SU-DHL-6 (cell line): ENCODE measurements at regions not wholly inside any gene's neighbourhood (a gene's known extent, or its start where the extent isn't known, plus 50 kb on each side); places are given as distances from the start of the nearest gene placed in this dataset.

Source experiments
- H2AFZ ChIP-seq: fragments of 200-600 bp; sonication (generic); 2 replicates; pipeline ENCODE4 v1.6.1; 2014; ENCODE audit warnings: low read depth, mild to moderate bottlenecking, moderate library complexity, mixed read lengths, antibody characterized with exemption, low read length; ENCODE audit not compliant: severe bottlenecking
- H3F3A ChIP-seq: fragments of 200-600 bp; shearing (Covaris generic); 2 replicates; pipeline ENCODE4 v1.6.0; 2016; ENCODE audit warnings: antibody characterized with exemption, mild to moderate bottlenecking; ENCODE audit not compliant: insufficient read depth
- H3K27ac ChIP-seq: fragments of 200-600 bp; sonication (generic); 2 replicates; pipeline ENCODE4 v1.5.1; 2016; ENCODE audit warnings: low read depth, mild to moderate bottlenecking, low read length, moderate library complexity, mixed read lengths
- H3K27me3 ChIP-seq: fragments of 200-600 bp; sonication (generic), shearing (Covaris generic); 2 replicates; pipeline ENCODE4 v1.6.0; 2014; ENCODE audit warnings: mild to moderate bottlenecking, low read length
- H3K36me3 ChIP-seq: fragments of 200-600 bp; sonication (generic); 2 replicates; pipeline ENCODE4 v1.6.1; 2014; ENCODE audit warnings: mild to moderate bottlenecking, low read length, mixed read lengths
- H3K4me2 ChIP-seq: fragments of 300-600, 200-600 bp; shearing (Covaris generic), sonication (generic); 2 replicates; pipeline ENCODE4 v1.6.0; 2014; ENCODE audit warnings: low read length, low read depth, mild to moderate bottlenecking; ENCODE audit not compliant: poor library complexity, severe bottlenecking
- H3K4me3 ChIP-seq: fragments of 200-600 bp; sonication (generic); 2 replicates; pipeline ENCODE4 v1.5.1; 2014; ENCODE audit warnings: antibody characterized with exemption, low read length, mild to moderate bottlenecking, mixed read lengths; ENCODE audit not compliant: insufficient read depth, poor library complexity, severe bottlenecking
- H3K79me2 ChIP-seq: fragments of 200-600 bp; sonication (generic); 2 replicates; pipeline ENCODE4 v1.6.1; 2014; ENCODE audit warnings: mild to moderate bottlenecking, low read length, moderate library complexity; ENCODE audit not compliant: insufficient read depth
- H3K9ac ChIP-seq: fragments of 200-600 bp; sonication (generic); 2 replicates; pipeline ENCODE4 v1.7.0; 2014; ENCODE audit warnings: mild to moderate bottlenecking, low read length
- H3K9me2 ChIP-seq: fragments of 200-600 bp; sonication (generic); replicated peaks from 2 replicates; pipeline ENCODE4 v1.6.1; 2014; ENCODE audit warnings: low read length; ENCODE audit not compliant: insufficient read depth
- H3K9me3 ChIP-seq: fragments of 200-600 bp; sonication (generic); 2 replicates; pipeline ENCODE4 v1.6.1; 2014; ENCODE audit warnings: low read length, mixed read lengths; ENCODE audit not compliant: insufficient read depth
- H4K20me1 ChIP-seq: fragments of 200-600 bp; sonication (generic); 2 replicates; pipeline ENCODE4 v1.6.1; 2014; ENCODE audit warnings: low read depth, mild to moderate bottlenecking, antibody characterized with exemption, low read length, moderate library complexity, mixed read lengths
- CTCF ChIP-seq: fragments of 200-600 bp; sonication (generic); IDR thresholded peaks from one replicate; pipeline ENCODE4 v1.5.1; 2017; ENCODE audit warnings: antibody characterized with exemption, mild to moderate bottlenecking, low read length, moderate library complexity; ENCODE audit not compliant: insufficient read depth, poor library complexity, severe bottlenecking
- EZH2phosphoT487 ChIP-seq: fragments of 200-600 bp; sonication (generic), shearing (Covaris generic); conservative IDR thresholded peaks from 2 replicates; pipeline ENCODE4 v1.6.1; 2018; ENCODE audit warnings: mild to moderate bottlenecking, antibody characterized with exemption, low read length, moderate library complexity, mixed read lengths

- no peaks in the 10 kb centered on the region for H3K36me3 ChIP-seq
- no peak for TF ChIP-seq EZH2phosphoT487
- no peak for TF ChIP-seq CTCF
- H3F3A ChIP-seq = no peaks in the 10 kb centered on the region
- no peaks in the 10 kb centered on the region for H3K27me3 ChIP-seq
- H3K4me3 ChIP-seq = no peak overlapping the region
- H3K27ac ChIP-seq = no peak overlapping the region
- H2AFZ ChIP-seq = no peak overlapping the region
- no peak overlapping the region for H3K4me2 ChIP-seq
- no peaks in the 10 kb centered on the region for H3K9me2 ChIP-seq
- H3K79me2 ChIP-seq = no peaks in the 10 kb centered on the region
- H4K20me1 ChIP-seq = no peaks in the 10 kb centered on the region
- no peak overlapping the region for H3K9ac ChIP-seq
- H3K9me3 ChIP-seq = no peaks in the 10 kb centered on the region
Observed at GRCh38 chr18:73959352-73959751, 188.3 kb downstream of the FBXO15 start.

- Histone ChIP-seq H3K79me2 (no peaks in the 10 kb centered on the region), H3K27me3 (no peaks in the 10 kb centered on the region), H3K4me3 (no peak overlapping the region), H2AFZ (no peak overlapping the region), H3K9ac (no peak overlapping the region), H3K27ac (no peak overlapping the region), H4K20me1 (no peaks in the 10 kb centered on the region), H3K36me3 (no peaks in the 10 kb centered on the region), H3K4me2 (no peak overlapping the region), H3K9me2 (no peaks in the 10 kb centered on the region), H3K9me3 (no peaks in the 10 kb centered on the region), H3F3A (no peaks in the 10 kb centered on the region)
- TF ChIP-seq CTCF (no peak), EZH2phosphoT487 (no peak)
Observed at GRCh38 chr18:73954268-73954667, 193.4 kb downstream of the FBXO15 start.

- TF ChIP-seq CTCF (no peak), EZH2phosphoT487 (no peak)
- H3K79me2 ChIP-seq = no peaks in the 10 kb centered on the region
- H3K9me2 ChIP-seq = no peaks in the 10 kb centered on the region
- no peaks in the 10 kb centered on the region for H3F3A ChIP-seq
- no peak overlapping the region for H2AFZ ChIP-seq
- no peaks in the 10 kb centered on the region for H3K36me3 ChIP-seq
- no peak overlapping the region for H3K9ac ChIP-seq
- H3K4me2 ChIP-seq = no peak overlapping the region
- no peaks in the 10 kb centered on the region for H4K20me1 ChIP-seq
- H3K27me3 ChIP-seq = no peaks in the 10 kb centered on the region
- H3K27ac ChIP-seq = no peak overlapping the region
- no peak overlapping the region for H3K4me3 ChIP-seq
- no peaks in the 10 kb centered on the region for H3K9me3 ChIP-seq
Observed at GRCh38 chr18:73952296-73952946, 195.2 kb downstream of the FBXO15 start.
